Stimulated activated memory B cell treated with anti-CD40 and anti-IgM and Interleukin-4, amounts not matched to agents 10 μg/mL and 1 μg/mL and 100 μg/mL, for 72 hours (primary cell): ENCODE measurements at regions not wholly inside any gene's neighbourhood (a gene's known extent, or its start where the extent isn't known, plus 50 kb on each side); places are given as distances from the start of the nearest gene placed in this dataset.

Experiments used
- ATAC-seq: fragments of 150-1000 bp; cut with Tn5 transposase; 2 replicates; pipeline ENCODE4 v1.10.0; 2021
- H3K27ac Mint-ChIP-seq: one replicate; pipeline ENCODE4 v1.8.0; 2022; ENCODE audit warnings: mild to moderate bottlenecking, mixed read lengths
- H3K27me3 Mint-ChIP-seq: one replicate; pipeline ENCODE4 v1.8.0; 2022; ENCODE audit warnings: mixed read lengths
- H3K36me3 Mint-ChIP-seq: one replicate; pipeline ENCODE4 v1.8.0; 2022; ENCODE audit warnings: mixed read lengths
- H3K4me1 Mint-ChIP-seq: one replicate; pipeline ENCODE4 v1.8.0; 2022; ENCODE audit warnings: mixed read lengths
- H3K4me3 Mint-ChIP-seq: one replicate; pipeline ENCODE4 v1.8.0; 2022; ENCODE audit warnings: mild to moderate bottlenecking, moderate library complexity, mixed read lengths
- H3K9me3 Mint-ChIP-seq: one replicate; pipeline ENCODE4 v1.8.0; 2022; ENCODE audit warnings: mixed read lengths

DNA sequence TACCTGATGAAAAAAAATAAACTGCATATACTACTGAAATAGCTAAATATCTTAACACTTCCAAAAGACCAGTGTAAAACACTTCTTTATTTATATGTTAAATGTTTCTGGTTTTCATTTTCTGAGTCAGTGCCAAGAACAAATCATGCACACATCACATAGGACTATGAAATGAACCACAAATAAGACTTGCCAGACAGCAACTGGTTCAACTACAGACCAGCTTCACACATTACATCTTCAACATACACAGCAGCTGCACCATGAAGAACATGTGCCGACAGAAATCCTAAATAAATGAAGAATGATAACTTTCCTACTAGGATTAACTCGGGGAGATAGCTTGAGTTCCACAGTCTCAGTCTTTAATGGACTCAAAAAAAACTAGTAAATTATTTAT lies 168.3 kb upstream of the STXBP5 start:
- ATAC-seq = no peak
- H3K9me3 Mint-ChIP-seq = peaks cover 2% of the 10 kb centered on the region
- H3K4me1 Mint-ChIP-seq = no peaks in the 10 kb centered on the region
- H3K36me3 Mint-ChIP-seq = no peaks in the 10 kb centered on the region
- H3K27me3 Mint-ChIP-seq = peaks cover 7% of the 10 kb centered on the region
- no peak overlapping the region for H3K27ac Mint-ChIP-seq
- no peak overlapping the region for H3K4me3 Mint-ChIP-seq

DNA sequence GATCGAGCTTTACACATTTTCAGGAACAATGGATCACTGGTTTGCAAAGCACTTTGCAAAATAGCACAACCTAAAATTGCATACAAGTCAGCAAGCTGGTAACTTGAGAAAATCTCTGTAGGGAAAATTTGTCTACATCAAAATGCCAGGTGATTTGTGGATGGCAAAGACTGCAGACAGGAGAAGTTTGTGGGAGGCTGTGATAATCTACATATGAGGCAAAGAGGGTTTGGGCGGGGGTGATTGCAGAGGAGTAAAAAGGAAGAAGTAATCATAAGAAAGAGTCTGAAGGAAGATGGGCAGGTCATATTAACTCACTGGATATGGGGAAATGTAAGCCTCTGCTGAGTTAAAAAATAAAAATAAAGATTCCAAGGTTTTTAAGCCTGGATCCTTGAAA lies 166.3 kb upstream of the STXBP5 start:
- ATAC-seq = no peak
- Mint-ChIP-seq H3K36me3 (no peaks in the 10 kb centered on the region), H3K27ac (no peak overlapping the region)

GRCh38 chr6:147040121-147040910 lies 163.9 kb upstream of the STXBP5 start:
- peaks cover 8% of the 10 kb centered on the region for H3K9me3 Mint-ChIP-seq
- no peaks in the 10 kb centered on the region for H3K4me1 Mint-ChIP-seq
- no peak for ATAC-seq
- H3K4me3 Mint-ChIP-seq = no peak overlapping the region
- no peaks in the 10 kb centered on the region for H3K36me3 Mint-ChIP-seq
- H3K27ac Mint-ChIP-seq = no peak overlapping the region
- H3K27me3 Mint-ChIP-seq = no peaks in the 10 kb centered on the region

More for the DNA sequence above, 166.3 kb upstream of the STXBP5 start:
- Mint-ChIP-seq H3K27me3 (no peaks in the 10 kb centered on the region), H3K4me1 (no peaks in the 10 kb centered on the region), H3K4me3 (no peak overlapping the region), H3K9me3 (no peaks in the 10 kb centered on the region)

GRCh38 chr6:147042679-147043078 lies 161.5 kb upstream of the STXBP5 start:
- no peak overlapping the region for H3K27ac Mint-ChIP-seq
- H3K9me3 Mint-ChIP-seq = peaks cover 8% of the 10 kb centered on the region
- no peaks in the 10 kb centered on the region for H3K27me3 Mint-ChIP-seq
- no peak overlapping the region for H3K4me3 Mint-ChIP-seq
- ATAC-seq = no peak
- no peaks in the 10 kb centered on the region for H3K4me1 Mint-ChIP-seq
- H3K36me3 Mint-ChIP-seq = no peaks in the 10 kb centered on the region

- Mint-ChIP-seq H3K9me3 (peaks cover 8% of the 10 kb centered on the region), H3K4me3 (no peak overlapping the region), H3K4me1 (no peaks in the 10 kb centered on the region), H3K27me3 (no peaks in the 10 kb centered on the region), H3K27ac (no peak overlapping the region), H3K36me3 (no peaks in the 10 kb centered on the region)
- no peak for ATAC-seq
These were observed 160.2 kb upstream of the STXBP5 start for GRCh38 chr6:147043994-147044477.

DNA sequence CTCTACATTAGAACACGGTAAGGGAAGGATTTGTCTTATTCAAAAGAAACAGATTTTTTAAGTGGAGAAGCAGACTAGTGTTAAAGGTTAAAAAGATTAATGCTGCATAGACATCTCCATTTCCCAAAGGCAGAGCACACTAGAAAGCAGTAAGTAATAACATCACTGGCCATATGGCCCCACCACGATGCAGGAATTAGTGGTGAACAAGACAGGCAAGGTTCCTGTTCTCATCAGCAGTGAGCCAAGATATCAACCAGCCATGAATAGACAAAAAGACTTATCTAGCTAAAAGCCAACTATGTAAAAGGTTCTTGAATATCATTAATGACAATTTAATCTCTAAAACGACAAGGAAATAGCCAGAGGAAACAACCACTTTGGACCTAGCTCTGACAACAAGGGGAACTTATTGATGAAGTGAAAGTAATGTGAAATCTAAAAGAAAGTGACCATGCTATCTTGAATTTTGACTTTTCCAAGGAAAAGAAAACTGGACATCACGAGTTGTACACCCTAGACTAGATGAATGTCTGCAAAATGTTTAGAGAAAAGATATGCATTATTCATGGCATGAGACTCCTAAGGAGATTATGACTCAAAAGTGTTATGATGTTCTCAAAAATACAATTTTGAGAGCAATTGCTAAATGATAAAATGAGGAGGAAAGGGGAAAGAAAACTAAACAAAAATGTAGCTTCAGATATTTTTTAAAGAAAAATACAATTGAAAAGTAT lies 157.9 kb upstream of the STXBP5 start:
- ATAC-seq = no peak
- no peak overlapping the region for H3K27ac Mint-ChIP-seq
- H3K36me3 Mint-ChIP-seq = no peaks in the 10 kb centered on the region
- peaks cover 8% of the 10 kb centered on the region for H3K9me3 Mint-ChIP-seq
- H3K27me3 Mint-ChIP-seq = no peaks in the 10 kb centered on the region
- H3K4me3 Mint-ChIP-seq = no peak overlapping the region
- H3K4me1 Mint-ChIP-seq = no peaks in the 10 kb centered on the region

DNA sequence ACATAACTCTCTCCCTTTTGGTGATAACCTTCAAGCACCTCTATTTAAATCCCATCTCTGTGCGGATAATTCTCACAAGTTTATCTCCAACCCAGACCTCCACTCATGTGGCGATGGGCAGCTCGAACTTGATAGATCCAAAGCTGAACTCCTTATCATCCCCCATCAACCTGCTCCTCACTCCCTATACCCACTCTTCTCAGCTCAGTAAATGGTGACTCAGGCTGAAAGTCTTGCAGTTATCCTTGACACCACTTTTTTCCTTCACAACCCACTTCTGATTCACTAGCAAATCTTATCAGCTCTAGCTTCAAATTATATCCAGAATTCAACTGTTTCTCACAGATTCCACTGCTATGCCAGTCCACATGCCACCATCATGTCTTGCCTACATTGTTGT lies 155.3 kb upstream of the STXBP5 start:
- Mint-ChIP-seq H3K4me3 (no peak overlapping the region), H3K4me1 (no peaks in the 10 kb centered on the region), H3K27ac (no peak overlapping the region), H3K27me3 (no peaks in the 10 kb centered on the region), H3K9me3 (peaks cover 4% of the 10 kb centered on the region), H3K36me3 (no peaks in the 10 kb centered on the region)
- ATAC-seq = no peak

DNA sequence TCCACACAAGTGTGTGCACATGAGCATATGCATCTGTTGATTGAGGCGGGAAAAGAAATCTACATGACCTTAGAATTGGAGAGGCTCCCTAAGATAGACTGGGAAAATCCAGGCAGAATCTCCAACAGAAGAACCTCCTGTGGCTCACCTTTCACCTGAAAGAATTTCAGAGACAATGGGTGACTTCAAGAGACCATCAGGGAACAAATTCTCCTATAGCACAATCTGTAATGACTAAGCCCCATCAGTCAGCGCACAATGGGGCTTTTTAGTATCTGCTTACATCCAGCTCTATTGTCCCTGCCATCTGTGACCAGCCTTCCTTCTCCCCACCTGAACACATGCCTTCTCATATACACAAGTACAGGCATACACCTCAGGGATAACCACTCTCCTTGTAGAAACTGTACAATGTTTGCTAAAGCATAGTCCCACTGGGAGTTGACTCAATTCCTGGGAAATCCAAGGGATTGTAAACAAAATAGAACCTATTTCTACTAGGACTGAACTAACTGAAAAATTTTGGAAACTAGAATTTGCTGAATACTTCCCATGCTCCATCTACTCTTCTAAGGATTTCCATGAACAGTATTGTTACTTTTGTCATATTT lies 150.8 kb upstream of the STXBP5 start:
- Mint-ChIP-seq H3K36me3 (no peaks in the 10 kb centered on the region), H3K4me1 (no peaks in the 10 kb centered on the region), H3K9me3 (no peaks in the 10 kb centered on the region), H3K27ac (no peak overlapping the region), H3K27me3 (no peaks in the 10 kb centered on the region), H3K4me3 (no peak overlapping the region)
- ATAC-seq = no peak

DNA sequence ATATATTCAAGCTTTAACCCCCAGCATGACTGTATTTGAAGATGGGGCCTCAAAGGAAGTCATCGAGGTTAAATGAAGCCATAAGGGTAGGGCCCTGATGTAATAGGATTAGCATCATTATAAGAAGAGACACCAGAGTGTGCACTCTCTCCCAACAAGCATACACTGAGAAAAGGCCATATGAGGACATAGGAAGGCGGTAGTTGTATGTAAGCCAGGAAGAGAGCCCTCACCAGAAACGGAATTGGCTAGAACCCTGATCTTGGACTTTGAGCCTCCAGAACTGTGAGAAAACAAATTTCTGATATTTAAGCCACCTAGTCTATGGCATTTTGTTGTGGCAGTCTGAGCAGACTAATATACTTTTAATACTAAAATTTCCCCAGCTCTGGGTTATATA lies 150.1 kb upstream of the STXBP5 start:
- Mint-ChIP-seq H3K9me3 (no peaks in the 10 kb centered on the region), H3K36me3 (no peaks in the 10 kb centered on the region), H3K4me1 (no peaks in the 10 kb centered on the region), H3K4me3 (no peak overlapping the region), H3K27me3 (no peaks in the 10 kb centered on the region), H3K27ac (no peak overlapping the region)
- no peak for ATAC-seq

DNA sequence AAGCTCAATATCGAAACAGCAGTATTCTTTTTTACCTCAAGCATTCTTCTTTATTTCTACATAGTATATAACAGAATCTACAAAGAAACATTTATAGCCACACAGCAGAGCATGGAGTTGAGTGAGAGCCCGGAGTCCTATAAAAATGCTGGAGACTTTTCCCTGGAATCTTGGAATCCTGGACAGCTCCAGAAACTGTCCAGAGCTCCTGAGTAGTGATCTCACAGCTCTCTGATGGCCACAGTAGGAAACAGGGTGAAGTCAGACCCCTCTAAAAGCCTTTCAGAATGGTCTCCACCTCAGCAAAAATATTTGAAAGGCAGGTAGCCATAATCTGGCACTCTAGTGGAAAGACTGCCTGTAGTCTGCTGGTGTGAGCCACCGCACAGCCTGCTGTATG lies 149.3 kb upstream of the STXBP5 start:
- H3K9me3 Mint-ChIP-seq = no peaks in the 10 kb centered on the region
- H3K36me3 Mint-ChIP-seq = no peaks in the 10 kb centered on the region
- H3K4me1 Mint-ChIP-seq = no peaks in the 10 kb centered on the region
- ATAC-seq = no peak
- H3K4me3 Mint-ChIP-seq = no peak overlapping the region
- no peak overlapping the region for H3K27ac Mint-ChIP-seq
- H3K27me3 Mint-ChIP-seq = no peaks in the 10 kb centered on the region

- Mint-ChIP-seq H3K27ac (no peak overlapping the region), H3K36me3 (no peaks in the 10 kb centered on the region), H3K4me1 (no peaks in the 10 kb centered on the region), H3K4me3 (no peak overlapping the region), H3K27me3 (no peaks in the 10 kb centered on the region), H3K9me3 (no peaks in the 10 kb centered on the region)
- no peak for ATAC-seq
These were observed 148.3 kb upstream of the STXBP5 start for GRCh38 chr6:147055821-147056392.

DNA sequence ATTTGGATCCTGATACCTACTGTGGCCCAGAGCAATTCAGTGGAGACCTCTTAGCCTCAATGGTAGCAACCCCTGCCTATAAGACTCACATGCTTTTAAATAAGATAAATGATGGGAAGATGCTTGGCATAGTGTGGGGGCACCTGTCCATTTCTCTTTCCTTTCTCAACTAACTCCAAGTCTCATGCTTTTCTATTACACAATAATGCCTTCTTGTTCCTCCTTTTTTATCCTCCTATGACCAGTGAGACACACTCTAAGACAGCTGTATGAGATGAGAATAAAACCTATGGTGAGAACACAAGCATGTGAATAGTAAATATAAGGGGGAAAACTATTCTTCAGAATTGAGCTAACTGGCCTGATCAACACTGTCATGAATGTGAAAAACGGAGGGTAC lies 147.0 kb upstream of the STXBP5 start:
- Mint-ChIP-seq H3K36me3 (no peaks in the 10 kb centered on the region), H3K4me3 (no peak overlapping the region), H3K27ac (no peak overlapping the region), H3K27me3 (no peaks in the 10 kb centered on the region), H3K9me3 (no peaks in the 10 kb centered on the region), H3K4me1 (no peaks in the 10 kb centered on the region)
- ATAC-seq = no peak

DNA sequence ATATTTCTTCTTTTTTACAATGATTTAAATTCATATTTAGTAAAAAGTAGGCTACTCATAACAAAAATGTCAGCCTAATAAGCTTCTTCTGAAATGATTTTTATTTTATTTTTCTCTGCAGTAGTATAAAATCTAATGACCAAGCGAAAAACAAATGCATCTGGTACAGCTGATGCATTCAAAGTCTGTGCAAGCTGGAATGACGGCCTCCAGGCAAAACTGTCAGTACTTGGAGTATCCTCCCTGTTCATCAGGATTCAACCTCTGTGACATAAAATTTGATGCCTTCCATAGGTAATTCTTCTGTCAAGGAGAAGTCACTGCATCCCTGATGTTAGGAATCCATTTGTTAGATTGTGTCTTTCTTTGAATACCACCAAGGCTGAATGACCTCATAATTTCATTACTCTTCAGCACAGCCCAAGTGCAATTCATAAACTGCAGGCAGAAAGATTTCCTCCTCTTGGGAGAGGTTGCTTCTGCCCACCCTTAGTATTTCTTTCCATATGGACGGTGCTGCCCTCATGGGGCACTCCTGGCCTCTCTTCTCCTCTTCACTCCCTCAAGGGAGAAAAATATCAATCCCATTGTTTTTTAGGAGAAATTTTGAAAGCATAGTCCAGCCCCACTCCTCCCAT lies 146.4 kb upstream of the STXBP5 start:
- Mint-ChIP-seq H3K27ac (no peak overlapping the region), H3K36me3 (no peaks in the 10 kb centered on the region), H3K27me3 (no peaks in the 10 kb centered on the region), H3K4me1 (no peaks in the 10 kb centered on the region), H3K9me3 (no peaks in the 10 kb centered on the region), H3K4me3 (no peak overlapping the region)
- no peak for ATAC-seq

DNA sequence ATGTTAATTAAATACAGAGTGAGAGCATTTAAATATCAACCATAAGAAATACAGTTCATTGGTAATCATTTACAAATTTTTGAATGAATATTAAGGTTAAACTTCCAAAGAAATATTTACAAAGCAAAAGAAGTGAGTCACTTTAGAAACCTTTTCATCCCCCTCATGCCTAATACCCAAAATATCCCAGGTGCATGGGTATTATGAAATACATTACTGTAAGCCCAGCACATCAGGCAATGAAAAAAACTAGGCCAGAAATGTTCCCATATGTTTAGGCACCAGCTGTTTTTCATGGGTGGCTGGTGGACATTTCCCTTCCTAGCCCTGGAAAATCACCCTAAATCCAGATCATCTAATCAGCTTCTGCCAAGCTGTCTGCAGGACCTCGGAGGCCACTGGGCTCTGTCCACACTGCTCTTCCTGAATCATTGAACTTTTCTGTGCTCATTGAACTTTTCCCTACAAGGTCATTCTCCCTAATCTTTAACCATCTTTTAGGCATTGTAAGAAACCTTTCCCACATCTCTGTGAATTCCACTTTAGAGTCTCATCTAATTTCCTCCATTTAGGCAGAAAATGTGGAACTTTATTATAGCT lies 145.3 kb upstream of the STXBP5 start:
- H3K9me3 Mint-ChIP-seq = no peaks in the 10 kb centered on the region
- H3K36me3 Mint-ChIP-seq = no peaks in the 10 kb centered on the region
- no peak overlapping the region for H3K4me3 Mint-ChIP-seq
- no peaks in the 10 kb centered on the region for H3K27me3 Mint-ChIP-seq
- no peaks in the 10 kb centered on the region for H3K4me1 Mint-ChIP-seq
- ATAC-seq = no peak
- no peak overlapping the region for H3K27ac Mint-ChIP-seq

DNA sequence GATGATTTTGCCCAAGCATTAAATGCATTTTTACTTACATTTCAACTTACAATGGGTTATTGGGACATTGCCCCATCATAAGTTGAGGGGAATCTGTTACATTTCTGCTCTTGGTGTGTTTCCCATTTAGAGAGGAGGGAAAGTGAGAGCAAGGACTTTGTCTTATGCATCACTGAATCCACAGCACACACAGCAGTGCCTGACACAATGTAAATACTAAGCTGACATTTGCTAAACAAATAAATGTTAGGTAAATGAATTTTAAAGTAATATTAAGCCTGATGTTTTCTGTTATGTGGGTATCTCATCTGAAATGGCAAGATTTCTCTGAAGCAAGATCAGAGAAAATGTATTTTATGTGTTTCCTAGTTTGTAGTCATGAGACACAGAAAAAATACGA lies 143.6 kb upstream of the STXBP5 start:
- H3K27me3 Mint-ChIP-seq = no peaks in the 10 kb centered on the region
- H3K4me1 Mint-ChIP-seq = peaks cover 7% of the 10 kb centered on the region
- no peaks in the 10 kb centered on the region for H3K9me3 Mint-ChIP-seq
- no peak overlapping the region for H3K4me3 Mint-ChIP-seq
- H3K27ac Mint-ChIP-seq = no peak overlapping the region
- ATAC-seq = no peak
- H3K36me3 Mint-ChIP-seq = no peaks in the 10 kb centered on the region
